ENCODE measurements at regions not wholly inside any gene's neighbourhood (a gene's known extent, or its start where the extent isn't known, plus 50 kb on each side); places are given as distances from the start of the nearest gene placed in this dataset.

GRCh38 chr18:24810561-24811305, 350.3 kb downstream of the HRH4 start:
- intact Hi-C loops (cut with micrococcal nuclease): no loop called here
- Mint-ChIP-seq H3K36me3 (no peaks in the 10 kb centered on the region), H3K9me3 (peaks cover 4 to 7% of the 10 kb centered on the region in 2 donors), H3K4me3 (no peak overlapping the region), H3K4me1 (no peaks in the 10 kb centered on the region), H3K27me3 (ENCODE audit: low read depth in 2 of 2) (no peaks in the 10 kb centered on the region), H3K27ac (no peak overlapping the region)
- 93% methylated on average over 9 of the region's 9 CpGs for WGBS (ENCODE audit: insufficient coverage)
- H3K4me3 ChIP-seq (ENCODE audit: low read length): no peak overlapping the region
- H3K4me1 ChIP-seq (ENCODE audit: control insufficient read depth, insufficient read depth, low read length): no peaks in the 10 kb centered on the region
- no peaks in the 10 kb centered on the region for H3K36me3 ChIP-seq (ENCODE audit: control insufficient read depth, insufficient read depth, low read length)
- TF ChIP-seq CTCF (IDR thresholded peaks at IDR 0.05): no peak
- ATAC-seq: no peak
- no peak overlapping the region for H3K27ac ChIP-seq (ENCODE audit: low read length)
- no peaks in the 10 kb centered on the region for H3K9me3 ChIP-seq (ENCODE audit: control insufficient read depth, insufficient read depth, low read length)
- no peak for DNase-seq
- no peaks in the 10 kb centered on the region for H3K27me3 ChIP-seq (ENCODE audit: control insufficient read depth, insufficient read depth, low read length)

GRCh38 chr18:24811950-24812681, 351.7 kb downstream of the HRH4 start:
- Histone ChIP-seq H3K4me3 (ENCODE audit: low read length) (no peak overlapping the region), H3K9me3 (ENCODE audit: control insufficient read depth, insufficient read depth, low read length) (no peaks in the 10 kb centered on the region), H3K36me3 (ENCODE audit: control insufficient read depth, insufficient read depth, low read length) (no peaks in the 10 kb centered on the region), H3K27me3 (ENCODE audit: control insufficient read depth, insufficient read depth, low read length) (no peaks in the 10 kb centered on the region), H3K27ac (ENCODE audit: low read length) (no peak overlapping the region), H3K4me1 (ENCODE audit: control insufficient read depth, insufficient read depth, low read length) (no peaks in the 10 kb centered on the region)
- Mint-ChIP-seq H3K9me3 (peaks cover 0 to 2% of the 10 kb centered on the region in 2 donors), H3K27me3 (ENCODE audit: low read depth in 2 of 2) (no peaks in the 10 kb centered on the region), H3K4me3 (no peak overlapping the region), H3K4me1 (no peaks in the 10 kb centered on the region), H3K36me3 (no peaks in the 10 kb centered on the region), H3K27ac (no peak overlapping the region)
- no peak for TF ChIP-seq CTCF (IDR thresholded peaks at IDR 0.05)
- DNase-seq (no peak), ATAC-seq (no peak)
- WGBS (ENCODE audit: insufficient coverage): 90% methylated on average over 11 of the region's 11 CpGs
- intact Hi-C loops (cut with micrococcal nuclease): no loop called here

- H3K4me1 Mint-ChIP-seq: no peaks in the 10 kb centered on the region
- H3K4me1 ChIP-seq (ENCODE audit: control insufficient read depth, insufficient read depth, low read length): no peaks in the 10 kb centered on the region
- H3K36me3 ChIP-seq (ENCODE audit: control insufficient read depth, insufficient read depth, low read length): no peaks in the 10 kb centered on the region
- no peak overlapping the region for H3K27ac Mint-ChIP-seq
- no peak overlapping the region for H3K4me3 Mint-ChIP-seq
- ATAC-seq: no peak
- no peak for TF ChIP-seq CTCF (IDR thresholded peaks at IDR 0.05)
- H3K9me3 ChIP-seq (ENCODE audit: control insufficient read depth, insufficient read depth, low read length): no peaks in the 10 kb centered on the region
- H3K36me3 Mint-ChIP-seq: no peaks in the 10 kb centered on the region
- no peaks in the 10 kb centered on the region for H3K27me3 Mint-ChIP-seq (ENCODE audit: low read depth in 2 of 2)
- no peaks in the 10 kb centered on the region for H3K27me3 ChIP-seq (ENCODE audit: control insufficient read depth, insufficient read depth, low read length)
- intact Hi-C loops (cut with micrococcal nuclease): no loop called here
- H3K27ac ChIP-seq (ENCODE audit: low read length): no peak overlapping the region
- H3K4me3 ChIP-seq (ENCODE audit: low read length): no peak overlapping the region
- peaks cover 0 to 2% of the 10 kb centered on the region in 2 donors for H3K9me3 Mint-ChIP-seq
- WGBS (ENCODE audit: insufficient coverage): 84% methylated on average over 3 of the region's 3 CpGs
- no peak for DNase-seq
Observed at GRCh38 chr18:24814521-24814920, 354.1 kb downstream of the HRH4 start.
